IPS-18c (cell line): ENCODE measurements at regions not wholly inside any gene's neighbourhood (a gene's known extent, or its start where the extent isn't known, plus 50 kb on each side); places are given as distances from the start of the nearest gene placed in this dataset.
"Not testable (repeated sequence)": the region's sequence is repeated elsewhere in the genome, so short reads cannot be mapped to it uniquely, and the experiment has no call there.

ENCODE experiments used
- H3K4me3 ChIP-seq: 2 replicates; pipeline ENCODE4 v1.7.0; 2013; ENCODE audit warnings: low read depth, mild to moderate bottlenecking, low read length, moderate library complexity; ENCODE audit not compliant: insufficient read depth
- H3K9me3 ChIP-seq: one replicate; pipeline ENCODE4 v1.6.1; 2013; ENCODE audit warnings: mild to moderate bottlenecking, low read length, moderate library complexity; ENCODE audit not compliant: control insufficient read depth, insufficient read depth

DNA sequence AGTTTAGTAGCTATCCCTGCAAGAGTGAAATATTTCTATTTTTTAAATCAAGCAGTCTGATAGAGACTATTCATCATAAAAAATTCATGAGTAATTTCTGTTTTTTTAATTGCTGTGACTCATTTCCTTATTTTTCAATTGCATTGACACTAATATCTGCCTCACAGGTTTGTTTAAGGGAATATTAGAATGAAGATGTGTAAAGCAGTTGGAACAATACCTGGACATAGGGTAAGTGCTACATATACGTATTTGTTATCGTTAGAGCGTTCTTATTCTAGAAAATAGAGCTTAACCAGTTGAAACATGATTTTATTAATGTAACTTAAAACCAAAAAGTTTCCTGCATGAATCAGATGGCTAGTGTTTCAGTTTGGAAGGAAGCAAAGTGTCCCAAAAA is 2211.3 kb downstream of the PCDH7 start:
- Histone ChIP-seq H3K9me3 (no peaks in the 10 kb centered on the region), H3K4me3 (no peak overlapping the region)

DNA sequence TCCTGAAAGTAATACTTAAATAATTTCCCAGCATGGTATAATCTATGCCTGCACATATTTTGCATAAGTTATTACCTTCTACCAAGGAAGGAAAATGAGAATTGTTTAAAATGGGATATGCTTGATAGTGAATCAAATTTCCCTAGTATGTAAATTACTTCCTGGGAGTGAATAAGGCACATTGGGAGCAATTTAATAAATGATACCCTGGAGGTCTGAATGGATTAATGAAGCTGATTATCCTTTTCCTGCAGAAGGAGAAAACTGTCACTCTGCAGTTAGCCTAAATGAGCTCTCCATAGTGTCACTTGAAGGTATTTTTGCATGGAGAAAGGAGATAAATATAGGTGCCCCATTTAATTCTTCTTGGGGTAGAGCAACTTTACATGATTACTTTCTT is 2212.0 kb downstream of the PCDH7 start:
- Histone ChIP-seq H3K9me3 (no peaks in the 10 kb centered on the region), H3K4me3 (no peak overlapping the region)

DNA sequence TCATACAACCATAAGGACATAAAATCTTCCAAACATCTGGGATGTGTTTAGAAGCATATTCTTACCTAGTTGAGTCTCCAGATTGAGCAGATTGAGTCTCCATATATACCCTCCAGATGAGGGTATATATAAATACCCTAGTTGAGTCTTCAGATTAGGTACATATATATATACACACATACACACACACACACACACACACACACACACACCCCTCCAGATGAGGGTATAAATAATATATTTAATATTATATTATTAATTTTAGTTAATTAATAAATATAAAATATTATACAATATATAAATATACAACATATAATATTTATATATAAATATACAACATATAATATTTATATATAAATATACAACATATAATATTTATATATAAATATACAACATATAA is 2219.1 kb downstream of the PCDH7 start:
- H3K4me3 ChIP-seq, H3K9me3 ChIP-seq: not testable (repeated sequence)

DNA sequence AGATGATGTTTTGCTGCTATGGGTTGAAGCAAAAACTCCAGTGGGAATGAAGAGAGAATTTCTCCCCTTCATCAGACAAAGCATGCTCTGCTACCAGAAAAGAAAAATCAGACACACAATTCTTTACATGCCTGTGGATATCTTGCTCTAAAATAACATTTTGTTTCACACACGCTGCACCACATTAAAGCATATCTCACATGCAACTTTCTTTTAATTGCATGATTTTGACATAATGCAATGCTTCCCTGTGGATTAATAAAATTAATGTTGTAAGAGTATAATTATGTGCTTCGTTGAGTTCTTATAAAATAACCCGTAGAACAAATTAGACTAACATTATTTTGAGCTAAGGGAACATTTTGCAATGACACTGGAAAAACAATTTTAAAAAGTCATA is 2230.7 kb downstream of the PCDH7 start:
- no peaks in the 10 kb centered on the region for H3K9me3 ChIP-seq
- no peak overlapping the region for H3K4me3 ChIP-seq

DNA sequence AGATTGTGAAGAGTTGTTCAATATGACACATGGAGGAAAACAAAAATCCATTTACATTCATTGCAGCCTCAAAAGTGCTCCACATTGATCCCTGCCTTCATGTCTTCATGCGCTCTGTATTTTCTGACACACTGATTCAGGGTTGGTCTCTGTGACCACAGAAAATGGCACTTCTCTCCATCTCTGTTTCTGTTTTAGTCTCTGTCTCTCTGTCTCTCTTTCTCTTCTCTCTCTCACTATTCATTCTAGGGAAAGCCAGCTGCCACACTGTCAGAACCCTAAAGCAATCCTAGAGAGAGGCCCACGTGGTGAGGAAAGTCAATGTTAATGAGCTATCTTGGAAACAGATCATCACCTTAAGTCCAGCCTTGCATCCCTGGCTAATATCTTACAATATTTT is 2238.4 kb downstream of the PCDH7 start:
- Histone ChIP-seq H3K4me3 (no peak overlapping the region), H3K9me3 (no peaks in the 10 kb centered on the region)

DNA sequence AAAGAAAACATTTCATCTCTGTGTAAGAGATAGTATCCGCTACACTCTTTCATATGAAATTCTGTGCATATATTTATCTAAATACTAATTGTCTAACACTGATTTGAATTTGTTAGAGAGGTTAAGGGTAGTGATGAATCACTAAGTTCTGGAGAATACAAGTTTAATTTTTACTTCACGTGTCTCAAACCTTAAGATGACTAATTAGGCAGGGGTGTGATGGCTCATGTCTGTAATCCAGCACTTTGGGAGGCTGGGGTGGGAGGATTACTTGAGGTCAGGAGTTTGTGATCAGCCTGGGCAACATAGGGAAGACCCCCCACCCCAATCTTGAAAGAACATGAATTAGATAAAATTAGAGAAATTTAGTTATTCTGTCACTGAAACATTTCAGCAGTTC is 2241.9 kb downstream of the PCDH7 start:
- H3K4me3 ChIP-seq, result no peak overlapping the region
- no peaks in the 10 kb centered on the region for H3K9me3 ChIP-seq

DNA sequence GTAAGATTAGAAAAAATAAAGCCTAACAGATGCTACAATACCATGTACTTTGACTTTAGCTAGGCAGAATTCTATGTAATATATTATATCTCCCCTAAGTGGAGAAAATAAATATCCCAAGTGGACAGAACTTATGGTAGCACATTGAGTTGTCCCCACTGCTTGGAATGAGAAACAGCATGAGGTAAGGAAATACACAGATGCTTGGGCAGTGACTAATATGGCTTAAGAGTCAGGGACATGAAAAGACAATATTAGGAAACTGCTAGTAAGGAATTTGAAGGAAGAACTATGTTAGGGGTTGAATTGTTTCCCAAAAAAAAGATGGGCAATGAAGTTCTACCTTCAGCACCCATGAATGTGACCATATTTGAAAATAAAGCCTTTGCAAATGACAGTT is 2265.1 kb downstream of the PCDH7 start:
- Histone ChIP-seq H3K4me3 (no peak overlapping the region), H3K9me3 (no peaks in the 10 kb centered on the region)

DNA sequence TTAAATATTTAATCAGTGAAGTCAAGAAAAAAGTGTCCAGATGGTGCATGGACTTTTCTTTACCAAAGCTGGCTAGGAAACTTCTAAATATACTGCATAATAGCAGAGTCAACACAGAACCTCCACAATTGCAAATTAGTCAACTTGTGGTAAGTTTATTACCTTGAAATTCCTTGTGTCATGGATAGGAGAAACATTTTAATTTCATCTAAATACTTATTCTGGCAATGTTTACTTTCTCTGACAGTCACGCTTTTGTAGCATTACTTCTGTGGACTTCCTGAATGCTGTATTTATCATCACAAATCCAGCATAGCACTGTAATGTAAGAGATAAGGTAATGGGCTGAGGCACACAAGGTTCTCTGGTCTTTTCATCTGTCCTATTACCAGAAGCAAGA is 2266.1 kb downstream of the PCDH7 start:
- Histone ChIP-seq H3K4me3 (no peak overlapping the region), H3K9me3 (no peaks in the 10 kb centered on the region)

DNA sequence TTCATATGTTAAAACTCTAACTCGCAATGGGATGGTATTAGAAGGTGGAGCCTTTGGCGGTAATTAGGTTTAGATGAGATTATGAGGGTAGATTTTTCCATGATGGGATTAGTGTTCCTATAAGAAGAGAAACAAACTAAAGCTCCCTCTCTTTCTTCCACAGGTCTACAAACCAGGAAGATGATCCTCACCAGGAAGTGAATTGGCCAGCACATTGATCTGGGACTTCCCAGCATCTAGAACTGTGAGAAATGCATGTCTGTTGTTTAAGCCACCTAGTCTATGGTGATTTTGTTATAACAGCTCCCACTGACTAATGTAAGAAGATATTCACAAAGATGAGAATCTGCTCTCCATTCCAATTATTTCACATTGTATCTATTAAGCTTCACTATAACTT is 2266.9 kb downstream of the PCDH7 start:
- no peaks in the 10 kb centered on the region for H3K9me3 ChIP-seq
- no peak overlapping the region for H3K4me3 ChIP-seq

DNA sequence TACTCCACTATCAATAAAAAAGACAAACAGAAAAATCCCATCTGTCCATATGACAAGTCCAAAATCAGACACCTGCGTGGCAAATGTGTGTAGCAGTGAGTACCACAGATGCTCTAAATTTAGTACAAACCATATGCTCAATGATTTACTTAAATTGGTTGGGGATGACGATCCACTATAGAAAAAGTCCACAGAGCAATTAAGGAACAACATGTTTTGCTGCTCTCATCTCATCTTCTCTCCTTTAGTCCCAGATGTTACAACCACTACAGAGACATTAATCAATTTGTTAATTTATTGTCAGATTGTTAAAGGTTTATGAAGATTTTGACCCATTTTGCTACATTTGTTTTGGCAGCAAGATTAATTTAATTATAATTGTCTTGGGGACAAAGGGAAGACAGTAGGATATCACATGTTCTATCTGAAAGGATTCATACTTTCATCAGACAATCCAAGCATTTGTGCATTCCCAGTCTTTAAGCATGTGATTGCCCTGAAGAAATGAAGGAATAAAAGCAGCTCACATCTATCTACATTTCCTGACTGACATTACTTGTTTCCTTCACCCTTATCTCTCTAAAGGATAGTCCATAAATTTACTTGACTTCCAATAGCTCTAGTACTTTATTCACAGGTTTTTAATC is 2268.1 kb downstream of the PCDH7 start:
- no peaks in the 10 kb centered on the region for H3K9me3 ChIP-seq
- H3K4me3 ChIP-seq, result no peak overlapping the region

DNA sequence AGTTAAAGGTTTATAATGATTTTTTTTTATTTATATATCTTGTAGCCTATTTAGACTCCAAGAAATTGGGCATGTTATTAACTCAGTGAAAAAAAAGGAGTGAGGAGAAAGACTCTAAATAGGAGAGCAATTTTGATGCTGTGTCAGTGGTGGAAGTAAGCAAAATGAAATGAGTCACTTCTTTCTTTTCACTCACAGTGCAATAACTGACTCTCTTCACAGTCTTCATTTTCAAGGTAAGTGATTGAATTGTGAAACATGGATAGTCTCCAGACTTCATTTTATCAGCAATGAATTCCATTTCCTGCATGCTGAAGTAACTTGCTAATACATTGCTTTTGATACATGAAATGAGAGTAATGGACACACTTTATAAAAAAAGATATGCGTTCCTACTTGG is 2271.5 kb downstream of the PCDH7 start:
- no peaks in the 10 kb centered on the region for H3K9me3 ChIP-seq
- no peak overlapping the region for H3K4me3 ChIP-seq

DNA sequence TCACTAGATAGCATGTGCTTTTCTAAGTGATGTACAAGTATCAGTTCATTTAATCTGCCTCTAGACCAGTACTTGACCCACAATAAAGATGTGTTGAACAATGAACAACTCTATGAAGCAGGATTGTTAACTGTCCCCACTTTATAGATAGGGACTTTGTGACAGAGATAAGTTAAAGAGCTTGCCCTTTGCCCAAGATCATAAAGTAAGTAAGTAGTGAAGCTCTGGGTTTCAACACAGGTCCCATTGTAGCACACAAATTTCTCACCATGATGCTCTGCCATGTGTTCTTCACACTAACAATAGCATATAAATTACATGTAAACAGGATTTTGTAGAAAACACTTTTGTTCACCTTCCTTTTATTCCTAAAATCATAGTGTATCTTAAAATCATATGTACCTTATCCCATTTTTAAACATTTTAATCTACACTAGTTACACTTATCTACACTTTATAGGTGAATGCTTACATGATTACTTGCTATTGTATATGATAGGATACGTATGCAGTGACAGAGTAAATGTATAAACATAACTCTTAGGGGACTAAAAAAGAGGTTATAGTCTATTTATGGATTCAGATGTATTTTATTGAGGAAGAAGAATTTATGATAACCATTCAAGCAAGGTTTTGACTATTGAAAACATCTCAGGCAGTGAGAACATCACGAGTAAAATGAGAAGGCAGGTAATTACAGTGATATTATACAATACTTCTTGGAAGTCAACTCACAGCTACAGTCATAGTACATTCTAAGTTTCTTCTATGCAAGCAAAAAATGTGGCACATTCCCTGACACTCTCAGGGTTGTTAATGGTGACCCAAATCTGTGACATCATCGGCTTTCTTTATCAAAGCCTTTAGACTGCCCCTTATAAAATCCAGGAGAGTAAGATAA is 2275.1 kb downstream of the PCDH7 start:
- no peaks in the 10 kb centered on the region for H3K9me3 ChIP-seq
- H3K4me3 ChIP-seq, result no peak overlapping the region

DNA sequence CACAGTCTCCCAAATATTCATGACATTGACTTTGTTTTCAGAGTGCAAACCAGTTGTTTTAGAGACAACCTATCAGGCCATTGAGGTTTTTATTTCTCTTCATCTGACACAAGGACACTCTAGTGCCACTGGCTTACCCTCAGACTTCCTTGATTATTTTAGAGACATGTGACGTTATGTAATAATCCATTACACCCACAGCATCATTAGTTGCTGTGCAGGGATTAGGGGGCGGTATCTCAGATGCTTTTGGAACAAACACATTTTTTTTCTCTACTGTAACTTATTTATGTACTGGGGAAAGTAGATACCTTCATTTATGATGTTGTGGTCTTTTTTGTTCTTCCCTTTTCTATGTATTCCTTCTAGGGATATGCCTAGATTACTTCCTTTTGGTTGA is 2293.1 kb downstream of the PCDH7 start:
- Histone ChIP-seq H3K9me3 (peaks cover 2% of the 10 kb centered on the region), H3K4me3 (no peak overlapping the region)

DNA sequence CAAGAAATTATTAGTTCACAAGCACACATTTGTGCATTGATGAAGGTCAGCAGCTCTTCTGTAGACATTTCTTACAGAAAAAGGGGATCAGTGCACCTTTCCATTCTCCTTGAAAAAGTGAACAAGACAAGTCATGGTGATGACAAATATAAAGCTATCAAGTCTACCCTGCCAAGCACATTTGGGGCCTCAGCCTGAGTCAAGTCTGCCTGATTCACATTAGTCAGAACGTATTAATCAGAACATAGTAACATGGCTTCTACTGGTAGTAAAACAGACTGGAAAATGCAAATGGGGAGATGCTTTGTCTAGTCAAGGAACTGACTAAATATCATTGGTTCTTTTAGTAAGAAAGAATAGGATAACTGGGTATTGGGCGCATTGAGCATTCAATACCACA is 2305.1 kb downstream of the PCDH7 start:
- H3K4me3 ChIP-seq, result no peak overlapping the region
- H3K9me3 ChIP-seq, result no peaks in the 10 kb centered on the region

DNA sequence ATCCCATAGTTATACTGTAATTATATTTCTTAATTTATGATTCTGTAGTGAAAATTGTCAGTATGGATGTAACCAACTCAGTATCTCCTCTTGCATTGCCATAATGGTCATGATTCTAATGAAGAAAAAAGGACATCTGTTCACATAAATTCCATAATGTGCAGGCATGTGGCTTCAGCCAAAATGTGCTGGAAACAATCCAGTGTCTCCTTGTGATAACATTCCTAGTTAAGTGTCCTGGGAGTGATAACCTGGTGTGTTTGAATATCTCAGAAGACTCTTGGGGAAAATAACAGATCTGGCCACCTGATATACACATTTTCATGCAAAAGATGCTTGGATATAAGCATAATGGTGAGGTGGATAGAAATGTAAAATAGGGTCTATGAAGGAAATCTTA is 2309.8 kb downstream of the PCDH7 start:
- H3K9me3 ChIP-seq, result no peaks in the 10 kb centered on the region
- H3K4me3 ChIP-seq, result no peak overlapping the region

DNA sequence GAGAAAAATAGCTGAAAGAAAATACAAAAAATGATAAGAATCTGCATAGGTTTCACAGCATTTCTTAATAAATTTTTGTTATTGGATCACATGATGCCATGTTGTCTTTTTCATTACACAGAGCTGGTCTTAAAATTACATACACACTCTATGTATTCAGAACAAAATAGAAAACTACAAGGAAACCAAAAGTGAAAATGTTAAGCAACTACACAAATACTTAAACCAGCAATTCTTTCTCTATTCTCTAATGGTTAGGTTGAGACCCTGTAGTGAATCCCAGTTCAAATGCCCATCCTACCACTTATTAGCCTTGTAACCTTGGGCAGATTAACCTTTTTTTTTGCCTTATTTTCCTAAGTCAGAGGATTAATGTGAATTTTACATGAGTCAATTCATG is 2311.2 kb downstream of the PCDH7 start:
- H3K4me3 ChIP-seq, result no peak overlapping the region

DNA sequence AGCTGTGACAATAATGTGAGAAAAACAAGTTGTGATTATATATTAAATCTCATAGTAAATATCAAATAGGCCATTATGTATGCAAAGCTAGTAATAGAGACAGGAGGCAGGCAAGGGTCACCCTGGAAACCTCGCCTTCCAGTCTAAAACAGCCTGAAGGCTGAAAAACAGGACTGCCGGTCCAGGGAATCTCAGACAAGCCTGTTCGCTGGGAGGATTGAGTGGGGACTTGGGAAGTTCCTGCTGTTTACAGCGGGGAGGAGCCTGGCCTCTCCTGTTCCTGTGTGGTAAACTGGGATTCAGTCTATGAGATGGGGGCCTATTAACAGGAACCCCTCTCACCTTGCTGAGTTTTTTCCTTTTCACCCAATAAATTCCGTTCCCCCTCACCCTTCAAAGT is 2317.3 kb downstream of the PCDH7 start:
- Histone ChIP-seq H3K4me3 (no peak overlapping the region), H3K9me3 (no peaks in the 10 kb centered on the region)

More for the DNA sequence above, 2311.2 kb downstream of the PCDH7 start:
- H3K9me3 ChIP-seq, result no peaks in the 10 kb centered on the region

DNA sequence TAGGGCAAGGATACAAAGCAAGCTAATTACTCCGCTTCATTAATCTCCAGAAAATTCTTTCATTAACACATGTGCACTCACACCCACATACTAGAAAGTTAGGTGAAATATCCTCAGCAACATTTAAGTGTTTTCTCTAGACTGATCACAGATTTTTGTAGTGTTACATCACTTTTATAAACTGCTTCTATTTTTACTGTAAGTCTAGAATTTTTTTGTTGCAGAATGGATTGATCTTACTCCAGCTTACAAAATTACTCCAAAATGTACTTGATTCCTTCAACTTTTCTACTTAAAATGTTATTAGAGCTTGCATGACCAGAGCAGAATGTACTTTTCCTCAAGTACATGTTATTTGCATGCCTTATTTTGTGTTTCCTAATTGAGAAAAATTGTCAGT is 2325.2 kb downstream of the PCDH7 start:
- Histone ChIP-seq H3K4me3 (no peak overlapping the region), H3K9me3 (no peaks in the 10 kb centered on the region)

DNA sequence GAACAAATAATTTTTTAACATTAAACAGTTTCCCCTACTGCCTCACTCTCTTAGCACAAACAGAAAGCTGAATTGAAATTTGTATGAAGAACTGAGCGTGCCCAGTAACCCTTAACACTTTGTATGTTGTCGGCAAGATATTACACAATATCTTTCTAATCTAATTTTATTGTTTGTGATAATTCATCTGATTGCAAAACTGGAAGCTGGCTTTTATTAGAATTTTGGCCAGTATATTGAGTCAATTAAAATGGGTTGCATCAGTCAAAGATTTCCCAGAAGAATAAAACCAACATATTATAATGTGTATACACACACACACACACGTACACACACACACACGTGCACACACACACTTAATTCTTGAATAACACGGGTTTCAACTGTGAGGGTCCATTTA is 2332.1 kb downstream of the PCDH7 start:
- Histone ChIP-seq H3K9me3 (no peaks in the 10 kb centered on the region), H3K4me3 (no peak overlapping the region)
